ENCODE measurements at regions not wholly inside any gene's neighbourhood (a gene's known extent, or its start where the extent isn't known, plus 50 kb on each side); places are given as distances from the start of the nearest gene placed in this dataset.

GRCh38 chr2:119064567-119064966, 94.0 kb downstream of the C1QL2 start:
- Mint-ChIP-seq H3K9me3 (no peaks in the 10 kb centered on the region), H3K36me3 (no peaks in the 10 kb centered on the region), H3K27me3 (no peaks in the 10 kb centered on the region)

GRCh38 chr2:119063177-119063576, 95.4 kb downstream of the C1QL2 start:
- peaks cover 0 to 2% of the 10 kb centered on the region in 2 donors for H3K27me3 Mint-ChIP-seq
- H3K9me3 Mint-ChIP-seq: no peaks in the 10 kb centered on the region
- no peak for DNase-seq (ENCODE audit: low spot score)
- H3K4me3 Mint-ChIP-seq: no peak overlapping the region
- ATAC-seq: no peak
- no peaks in the 10 kb centered on the region for H3K36me3 Mint-ChIP-seq
- H3K4me1 Mint-ChIP-seq (ENCODE audit: low read depth in 2 of 2): no peaks in the 10 kb centered on the region
- no peak overlapping the region for H3K27ac Mint-ChIP-seq

More at GRCh38 chr2:119064567-119064966, 94.0 kb downstream of the C1QL2 start:
- Mint-ChIP-seq H3K4me1 (ENCODE audit: low read depth in 2 of 2) (no peaks in the 10 kb centered on the region), H3K27ac (no peak overlapping the region), H3K4me3 (no peak overlapping the region)
- ATAC-seq (no peak), DNase-seq (ENCODE audit: low spot score) (no peak)

- Mint-ChIP-seq H3K9me3 (no peaks in the 10 kb centered on the region), H3K27ac (no peak overlapping the region), H3K36me3 (no peaks in the 10 kb centered on the region), H3K4me3 (no peak overlapping the region), H3K4me1 (ENCODE audit: low read depth in 2 of 2) (no peaks in the 10 kb centered on the region), H3K27me3 (peaks cover 0 to 2% of the 10 kb centered on the region in 2 donors)
- DNase-seq (ENCODE audit: low spot score) (no peak), ATAC-seq (no peak)
These were observed 95.9 kb downstream of the C1QL2 start for GRCh38 chr2:119062652-119063051.

- H3K4me3 Mint-ChIP-seq: no peak overlapping the region
- H3K27ac Mint-ChIP-seq: no peak overlapping the region
- DNase-seq (ENCODE audit: low spot score) (no peak), ATAC-seq (no peak)
- no peaks in the 10 kb centered on the region for H3K9me3 Mint-ChIP-seq
- peaks cover 0 to 2% of the 10 kb centered on the region in 2 donors for H3K27me3 Mint-ChIP-seq
- H3K36me3 Mint-ChIP-seq: no peaks in the 10 kb centered on the region
- no peaks in the 10 kb centered on the region for H3K4me1 Mint-ChIP-seq (ENCODE audit: low read depth in 2 of 2)
These were observed 96.4 kb downstream of the C1QL2 start for GRCh38 chr2:119062179-119062578.

- Mint-ChIP-seq H3K27ac (no peak overlapping the region), H3K4me1 (ENCODE audit: low read depth in 2 of 2) (no peaks in the 10 kb centered on the region), H3K4me3 (no peak overlapping the region), H3K9me3 (no peaks in the 10 kb centered on the region), H3K36me3 (no peaks in the 10 kb centered on the region), H3K27me3 (peaks cover 2 to 8% of the 10 kb centered on the region in 2 donors)
- ATAC-seq: no peak
- no peak for DNase-seq (ENCODE audit: low spot score)
These were observed 98.6 kb downstream of the C1QL2 start for GRCh38 chr2:119059940-119060339.

- ATAC-seq (no peak), DNase-seq (ENCODE audit: low spot score) (no peak)
- H3K4me3 Mint-ChIP-seq: no peak overlapping the region
- H3K36me3 Mint-ChIP-seq: no peaks in the 10 kb centered on the region
- no peaks in the 10 kb centered on the region for H3K4me1 Mint-ChIP-seq (ENCODE audit: low read depth in 2 of 2)
- no peak overlapping the region for H3K27ac Mint-ChIP-seq
- H3K9me3 Mint-ChIP-seq: no peaks in the 10 kb centered on the region
- H3K27me3 Mint-ChIP-seq: peaks cover 2 to 8% of the 10 kb centered on the region in 2 donors
These were observed 99.3 kb downstream of the C1QL2 start for GRCh38 chr2:119059287-119059686.

- H3K9me3 Mint-ChIP-seq: no peaks in the 10 kb centered on the region
These were observed 104.7 kb downstream of the C1QL2 start for GRCh38 chr2:119053700-119054436.

GRCh38 chr2:119051263-119051662, 107.3 kb downstream of the C1QL2 start:
- no peak for ATAC-seq
- no peaks in the 10 kb centered on the region for H3K36me3 Mint-ChIP-seq

More at GRCh38 chr2:119053700-119054436, 104.7 kb downstream of the C1QL2 start:
- H3K4me1 Mint-ChIP-seq (ENCODE audit: low read depth in 2 of 2): no peaks in the 10 kb centered on the region
- H3K27ac Mint-ChIP-seq: no peak overlapping the region
- peaks cover 16 to 31% of the 10 kb centered on the region in 2 donors for H3K27me3 Mint-ChIP-seq
- ATAC-seq (peak in 1 of 2 donors; percentile 24), DNase-seq (ENCODE audit: low spot score) (no peak)
- H3K36me3 Mint-ChIP-seq: no peaks in the 10 kb centered on the region
- no peak overlapping the region for H3K4me3 Mint-ChIP-seq

GRCh38 chr2:119049968-119050704, 108.1 kb downstream of the MARCO start:
- no peak overlapping the region for H3K4me3 Mint-ChIP-seq
- ATAC-seq: no peak
- DNase-seq (ENCODE audit: low spot score): no peak
- H3K36me3 Mint-ChIP-seq: no peaks in the 10 kb centered on the region
- H3K4me1 Mint-ChIP-seq (ENCODE audit: low read depth in 2 of 2): no peaks in the 10 kb centered on the region
- H3K27me3 Mint-ChIP-seq: peaks cover 39 to 53% of the 10 kb centered on the region in 2 donors
- H3K27ac Mint-ChIP-seq: no peak overlapping the region
- no peaks in the 10 kb centered on the region for H3K9me3 Mint-ChIP-seq

More at GRCh38 chr2:119051263-119051662, 107.3 kb downstream of the C1QL2 start:
- H3K4me3 Mint-ChIP-seq: no peak overlapping the region
- no peaks in the 10 kb centered on the region for H3K4me1 Mint-ChIP-seq (ENCODE audit: low read depth in 2 of 2)
- H3K9me3 Mint-ChIP-seq: no peaks in the 10 kb centered on the region
- no peak for DNase-seq (ENCODE audit: low spot score)
- H3K27me3 Mint-ChIP-seq: peaks cover 33 to 50% of the 10 kb centered on the region in 2 donors
- no peak overlapping the region for H3K27ac Mint-ChIP-seq
